ENCODE measurements at regions not wholly inside any gene's neighbourhood (a gene's known extent, or its start where the extent isn't known, plus 50 kb on each side); places are given as distances from the start of the nearest gene placed in this dataset.

GRCh38 chr2:129175051-129175450, 804.4 kb upstream of the RAB6C start:
- ChIA-PET POLR2A (no interaction called here), CTCF (interaction anchor here (1.1 to 1.9 kb wide), 3 partner anchors 15 to 192 kb away, joined by 3 to 5 read pairs (median 5); no protein-coding TSS in a partner anchor)
- no peak overlapping the region for H3K4me3 Mint-ChIP-seq
- DNase-seq (ENCODE audit: low spot score) (no peak), ATAC-seq (no peak)
- H3K4me1 Mint-ChIP-seq, result peaks cover 14% of the 10 kb centered on the region
- H3K27ac Mint-ChIP-seq, result no peak overlapping the region
- TF ChIP-seq SMAD3 (CRISPR knock-in tag; IDR thresholded peaks at IDR 0.05; ENCODE audit: borderline replicate concordance) (no peak), CREM (CRISPR knock-in tag; IDR thresholded peaks at IDR 0.05) (no peak), E2F1 (CRISPR knock-in tag; IDR thresholded peaks at IDR 0.05) (no peak), GRHL2 (CRISPR knock-in tag; IDR thresholded peaks at IDR 0.05; ENCODE audit: insufficient replicate concordance, severe bottlenecking) (no peak), ZNF281 (CRISPR knock-in tag; IDR thresholded peaks at IDR 0.05) (no peak), ZNF219 (CRISPR knock-in tag; IDR thresholded peaks at IDR 0.05; ENCODE audit: borderline replicate concordance) (no peak), HMGA2 (CRISPR knock-in tag; IDR thresholded peaks at IDR 0.05) (no peak)
- peaks cover 8% of the 10 kb centered on the region for H3K9me3 Mint-ChIP-seq
- H3K36me3 Mint-ChIP-seq, result no peaks in the 10 kb centered on the region
- H3K27me3 Mint-ChIP-seq (ENCODE audit: low read depth), result peaks cover 10% of the 10 kb centered on the region; the same call in 1 of the 2 replicates

GRCh38 chr2:129176375-129176774, 803.1 kb upstream of the RAB6C start:
- TF ChIP-seq ZNF138 (CRISPR knock-in tag; conservative IDR thresholded peaks at IDR 0.05) (no peak), ZNF317 (CRISPR knock-in tag; IDR thresholded peaks at IDR 0.05; ENCODE audit: borderline replicate concordance, low read depth) (no peak), ZBTB21 (CRISPR knock-in tag; IDR thresholded peaks at IDR 0.05; ENCODE audit: borderline replicate concordance) (no peak), AR (CRISPR knock-in tag; IDR thresholded peaks at IDR 0.05) (no peak), FOXJ3 (CRISPR knock-in tag; IDR thresholded peaks at IDR 0.05; ENCODE audit: borderline replicate concordance) (no peak), USF1 (CRISPR knock-in tag; IDR thresholded peaks at IDR 0.05) (no peak), CBFB (CRISPR knock-in tag; IDR thresholded peaks at IDR 0.05; ENCODE audit: low read depth) (no peak), ZNF396 (CRISPR knock-in tag; IDR thresholded peaks at IDR 0.05; ENCODE audit: borderline replicate concordance) (no peak), ATF1 (CRISPR knock-in tag; IDR thresholded peaks at IDR 0.05) (no peak), CDX4 (CRISPR knock-in tag; IDR thresholded peaks at IDR 0.05; ENCODE audit: borderline replicate concordance) (no peak), SP1 (CRISPR knock-in tag; conservative IDR thresholded peaks at IDR 0.05) (no peak), ATF2 (CRISPR knock-in tag; IDR thresholded peaks at IDR 0.05; ENCODE audit: borderline replicate concordance, low read depth) (no peak), NFE2L1 (CRISPR knock-in tag; IDR thresholded peaks at IDR 0.05) (no peak), TCF7 (CRISPR knock-in tag; IDR thresholded peaks at IDR 0.05; ENCODE audit: low read depth) (no peak)
- ChIA-PET CTCF (no interaction called here), POLR2A (no interaction called here)
- DNase-seq (ENCODE audit: low spot score) (no peak), ATAC-seq (no peak)
- Mint-ChIP-seq H3K27ac (no peak overlapping the region), H3K36me3 (no peaks in the 10 kb centered on the region), H3K4me1 (peaks cover 14% of the 10 kb centered on the region), H3K27me3 (ENCODE audit: low read depth) (peaks cover 10% of the 10 kb centered on the region; the same call in 1 of the 2 replicates), H3K4me3 (no peak overlapping the region), H3K9me3 (peaks cover 8% of the 10 kb centered on the region)
